ENCODE measurements at regions not wholly inside any gene's neighbourhood (a gene's known extent, or its start where the extent isn't known, plus 50 kb on each side); places are given as distances from the start of the nearest gene placed in this dataset.

GRCh38 chr9:108074900-108075299, 585.3 kb upstream of the KLF4 start:
- Histone ChIP-seq H3K27ac (no peak overlapping the region), H3K4me1 (no peaks in the 10 kb centered on the region), H3K9me3 (no peaks in the 10 kb centered on the region), H3K36me3 (no peaks in the 10 kb centered on the region), H3K27me3 (no peaks in the 10 kb centered on the region), H3K4me3 (no peak overlapping the region)
- no peak for ATAC-seq (ENCODE audit: low FRiP score in 2 of 2)
- 77 to 88% methylated on average over 5 of the region's 5 CpGs for WGBS, 2 donors
- TF ChIP-seq POLR2AphosphoS5 (IDR thresholded peaks at IDR 0.05) (no peak), POLR2A (IDR thresholded peaks at IDR 0.05) (no peak), CTCF (IDR thresholded peaks at IDR 0.05) (no peak)
- DNase-seq: no peak

GRCh38 chr9:108073823-108074222, 584.3 kb upstream of the KLF4 start:
- Histone ChIP-seq H3K36me3 (no peaks in the 10 kb centered on the region), H3K9me3 (no peaks in the 10 kb centered on the region), H3K27me3 (no peaks in the 10 kb centered on the region), H3K4me3 (no peak overlapping the region), H3K27ac (no peak overlapping the region), H3K4me1 (no peaks in the 10 kb centered on the region)
- ATAC-seq (ENCODE audit: low FRiP score in 2 of 2): no peak
- TF ChIP-seq POLR2A (IDR thresholded peaks at IDR 0.05): no peak
- TF ChIP-seq POLR2AphosphoS5 (IDR thresholded peaks at IDR 0.05): no peak
- TF ChIP-seq EP300 (IDR thresholded peaks at IDR 0.05): no peak
- no peak for TF ChIP-seq CTCF (IDR thresholded peaks at IDR 0.05)
- 50 to 79% methylated on average over 6 of the region's 6 CpGs for WGBS, 2 donors
- DNase-seq: no peak

GRCh38 chr9:108072740-108073139, 583.2 kb upstream of the KLF4 start:
- Histone ChIP-seq H3K36me3 (no peaks in the 10 kb centered on the region), H3K27me3 (no peaks in the 10 kb centered on the region), H3K9me3 (no peaks in the 10 kb centered on the region), H3K4me1 (no peaks in the 10 kb centered on the region), H3K27ac (no peak overlapping the region), H3K4me3 (no peak overlapping the region)
- DNase-seq (no peak), ATAC-seq (ENCODE audit: low FRiP score in 2 of 2) (no peak)
- no peak for TF ChIP-seq POLR2A (IDR thresholded peaks at IDR 0.05)
- TF ChIP-seq POLR2AphosphoS5 (IDR thresholded peaks at IDR 0.05): no peak
- no peak for TF ChIP-seq EP300 (IDR thresholded peaks at IDR 0.05)
- TF ChIP-seq CTCF (IDR thresholded peaks at IDR 0.05): no peak
- WGBS, 2 donors: 91 to 94% methylated on average over 6 of the region's 6 CpGs

- H3K27ac ChIP-seq: no peak overlapping the region
- no peak overlapping the region for H3K4me3 ChIP-seq
- H3K4me1 ChIP-seq: no peaks in the 10 kb centered on the region
- H3K9me3 ChIP-seq: no peaks in the 10 kb centered on the region
- no peaks in the 10 kb centered on the region for H3K36me3 ChIP-seq
- TF ChIP-seq POLR2AphosphoS5 (IDR thresholded peaks at IDR 0.05) (no peak), POLR2A (IDR thresholded peaks at IDR 0.05) (no peak), EP300 (IDR thresholded peaks at IDR 0.05) (no peak), CTCF (IDR thresholded peaks at IDR 0.05) (no peak)
- ATAC-seq (ENCODE audit: low FRiP score in 2 of 2) (no peak), DNase-seq (no peak)
- WGBS, 2 donors: 99 to 100% methylated on average over 3 to 5 of the region's 5 CpGs
- H3K27me3 ChIP-seq: no peaks in the 10 kb centered on the region
These were observed 581.3 kb upstream of the KLF4 start for GRCh38 chr9:108070861-108071260.

- 74 to 86% methylated on average over 1 of the region's 1 CpG for WGBS, 2 donors
- TF ChIP-seq CTCF (IDR thresholded peaks at IDR 0.05) (no peak), POLR2AphosphoS5 (IDR thresholded peaks at IDR 0.05) (no peak), POLR2A (IDR thresholded peaks at IDR 0.05) (no peak), EP300 (IDR thresholded peaks at IDR 0.05) (no peak)
These were observed 580.4 kb upstream of the KLF4 start for GRCh38 chr9:108069991-108070390.

More at GRCh38 chr9:108069991-108070390, 580.4 kb upstream of the KLF4 start:
- Histone ChIP-seq H3K4me1 (no peaks in the 10 kb centered on the region), H3K4me3 (no peak overlapping the region), H3K36me3 (no peaks in the 10 kb centered on the region), H3K27me3 (no peaks in the 10 kb centered on the region), H3K27ac (no peak overlapping the region), H3K9me3 (no peaks in the 10 kb centered on the region)
- ATAC-seq (ENCODE audit: low FRiP score in 2 of 2): no peak
- no peak for DNase-seq
